HepG2 (cell line): ENCODE measurements at regions not wholly inside any gene's neighbourhood (a gene's known extent, or its start where the extent isn't known, plus 50 kb on each side); places are given as distances from the start of the nearest gene placed in this dataset.

ENCODE experiments used
- CTCF ChIP-seq: sonication (generic); formaldehyde crosslinking; IDR thresholded peaks from 2 replicates; pipeline ENCODE4 v1.5.0; 2020; ENCODE audit warnings: mild to moderate bottlenecking, missing genetic modification reagents, moderate library complexity
- FOXO4 ChIP-seq: sonication (generic); formaldehyde crosslinking; conservative IDR thresholded peaks from 2 replicates; pipeline ENCODE4 v1.8.1; 2023; ENCODE audit warnings: missing genetic modification reagents
- GABPA ChIP-seq, 2 experiments: IDR thresholded peaks; 2 replicates each; pipeline ENCODE4 v1.6.1; 2011 to 2016; ENCODE audit warnings: low read depth in 2 of 2, low read length in 1 of 2, missing biosample characterization in 1 of 2, missing genetic modification characterization in 1 of 2
- GATAD2A ChIP-seq: IDR thresholded peaks from 2 replicates; pipeline ENCODE4 v1.6.1; 2016
- HCFC1 ChIP-seq: fragments of 150-350 bp; IDR thresholded peaks from 2 replicates; pipeline ENCODE4 v1.6.1; 2014; ENCODE audit warnings: low read depth, low read length
- NFKBIZ ChIP-seq: IDR thresholded peaks from 2 replicates; pipeline ENCODE4 v1.6.1; 2018; ENCODE audit warnings: missing genetic modification reagents, missing compliant biosample characterization
- PHB2 ChIP-seq: fragments of 450-650 bp; IDR thresholded peaks from 2 replicates; pipeline ENCODE4 v1.6.1; 2018; ENCODE audit not compliant: partially characterized antibody
- PRDM15 ChIP-seq: sonication (generic); formaldehyde crosslinking; IDR thresholded peaks from 2 replicates; pipeline ENCODE4 v1.4.0; 2020; ENCODE audit warnings: missing genetic modification reagents
- SP4 ChIP-seq: sonication (generic); formaldehyde crosslinking; IDR thresholded peaks from 2 replicates; pipeline ENCODE4 v1.8.1; 2023; ENCODE audit warnings: mild to moderate bottlenecking, missing genetic modification reagents
- ZKSCAN1 ChIP-seq: fragments of 150-350 bp; IDR thresholded peaks from 2 replicates; pipeline ENCODE4 v1.6.1; 2014; ENCODE audit warnings: low read length
- ZNF275 ChIP-seq: sonication (generic); formaldehyde crosslinking; IDR thresholded peaks from 2 replicates; pipeline ENCODE4 v1.8.0; 2022; ENCODE audit warnings: missing genetic modification reagents, mild to moderate bottlenecking, inconsistent platforms, borderline replicate concordance
- ZNF660 ChIP-seq: sonication (generic); formaldehyde crosslinking; IDR thresholded peaks from 2 replicates; pipeline ENCODE4 v1.5.1; 2020; ENCODE audit warnings: mild to moderate bottlenecking, low read depth, missing genetic modification reagents, borderline replicate concordance

- no peak for TF ChIP-seq ZNF275 (CRISPR knock-in tag)
- TF ChIP-seq GATAD2A (CRISPR knock-in tag): no peak
- no peak for TF ChIP-seq CTCF (CRISPR knock-in tag)
- TF ChIP-seq PRDM15 (CRISPR knock-in tag): no peak
- no peak for TF ChIP-seq NFKBIZ (CRISPR knock-in tag)
- no peak for TF ChIP-seq SP4 (CRISPR knock-in tag)
- no peak for TF ChIP-seq ZNF660 (CRISPR knock-in tag)
- TF ChIP-seq HCFC1: no peak
- TF ChIP-seq FOXO4: no peak
- TF ChIP-seq ZKSCAN1: no peak
- TF ChIP-seq PHB2: no peak
- no peak for TF ChIP-seq GABPA (IDR thresholded peaks at IDR 0.05; ENCODE audit: low read depth, low read length)
- TF ChIP-seq GABPA (CRISPR knock-in tag; IDR thresholded peaks at IDR 0.05; ENCODE audit: low read depth): no peak
Measured at GRCh38 chr12:127519779-127520178, 747.2 kb upstream of the TMEM132C start.
